ENCODE measurements at regions not wholly inside any gene's neighbourhood (a gene's known extent, or its start where the extent isn't known, plus 50 kb on each side); places are given as distances from the start of the nearest gene placed in this dataset.

DNA sequence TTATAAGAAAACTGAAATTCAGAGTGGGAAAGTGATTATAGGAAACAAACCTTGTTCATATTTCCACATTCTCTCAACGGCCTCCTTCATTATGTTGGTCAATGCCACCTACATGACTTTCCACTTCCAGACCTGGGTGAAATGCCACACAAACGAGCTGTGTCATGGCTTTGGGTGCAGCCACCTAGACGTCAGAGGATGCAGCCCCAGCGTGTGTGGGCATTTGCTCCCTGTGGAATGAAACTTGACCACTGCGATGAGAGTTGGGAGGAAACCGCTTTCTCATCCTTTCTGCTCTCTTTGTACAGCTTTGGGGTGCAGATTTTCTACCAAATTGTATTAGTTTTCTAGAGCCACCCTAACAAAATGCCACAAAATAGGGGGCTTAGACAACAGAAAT lies 291.0 kb downstream of the CYRIA start:
- Histone ChIP-seq H3K9me3 (no peaks in the 10 kb centered on the region), H3K36me3 (no peaks in the 10 kb centered on the region), H3K4me1 (no peaks in the 10 kb centered on the region), H3K27ac (no peak overlapping the region), H3K4me3 (no peak overlapping the region), H3K27me3 (no peaks in the 10 kb centered on the region)
- intact Hi-C loops (cut with DNase I): no loop called here
- TF ChIP-seq, protein P1, sequence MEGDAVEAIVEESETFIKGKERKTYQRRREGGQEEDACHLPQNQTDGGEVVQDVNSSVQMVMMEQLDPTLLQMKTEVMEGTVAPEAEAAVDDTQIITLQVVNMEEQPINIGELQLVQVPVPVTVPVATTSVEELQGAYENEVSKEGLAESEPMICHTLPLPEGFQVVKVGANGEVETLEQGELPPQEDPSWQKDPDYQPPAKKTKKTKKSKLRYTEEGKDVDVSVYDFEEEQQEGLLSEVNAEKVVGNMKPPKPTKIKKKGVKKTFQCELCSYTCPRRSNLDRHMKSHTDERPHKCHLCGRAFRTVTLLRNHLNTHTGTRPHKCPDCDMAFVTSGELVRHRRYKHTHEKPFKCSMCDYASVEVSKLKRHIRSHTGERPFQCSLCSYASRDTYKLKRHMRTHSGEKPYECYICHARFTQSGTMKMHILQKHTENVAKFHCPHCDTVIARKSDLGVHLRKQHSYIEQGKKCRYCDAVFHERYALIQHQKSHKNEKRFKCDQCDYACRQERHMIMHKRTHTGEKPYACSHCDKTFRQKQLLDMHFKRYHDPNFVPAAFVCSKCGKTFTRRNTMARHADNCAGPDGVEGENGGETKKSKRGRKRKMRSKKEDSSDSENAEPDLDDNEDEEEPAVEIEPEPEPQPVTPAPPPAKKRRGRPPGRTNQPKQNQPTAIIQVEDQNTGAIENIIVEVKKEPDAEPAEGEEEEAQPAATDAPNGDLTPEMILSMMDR (IDR thresholded peaks at IDR 0.05): no peak
- TF ChIP-seq POLR2A (IDR thresholded peaks at IDR 0.05) (no peak), POLR2AphosphoS5 (IDR thresholded peaks at IDR 0.05; ENCODE audit: insufficient read depth in 1 of 2, low read depth in 1 of 2) (no peak)
- no peak for DNase-seq (ENCODE audit: extremely low spot score in 2 of 2)

DNA sequence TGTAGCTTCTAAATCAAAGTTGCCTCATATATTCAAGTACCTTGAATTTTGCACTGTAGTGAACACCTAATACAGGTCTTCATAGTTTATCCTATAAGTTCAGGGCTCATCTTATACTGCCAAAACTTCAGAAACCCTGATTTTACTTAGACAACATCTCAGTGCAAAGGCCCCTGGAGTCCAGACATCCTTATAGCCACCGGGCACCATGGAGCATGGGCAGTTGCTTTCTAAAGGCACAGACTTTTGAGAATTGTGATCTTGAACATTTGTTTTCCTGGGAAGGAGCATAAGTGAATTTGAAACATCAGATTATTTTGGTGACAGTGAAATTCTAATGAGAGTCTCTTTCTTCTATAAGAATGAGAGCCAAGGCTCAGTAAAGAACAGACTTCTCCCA lies 292.3 kb downstream of the CYRIA start:
- no peaks in the 10 kb centered on the region for H3K4me1 ChIP-seq
- no peak for DNase-seq (ENCODE audit: extremely low spot score in 2 of 2)
- intact Hi-C loops (cut with DNase I): no loop called here
- H3K27me3 ChIP-seq: no peaks in the 10 kb centered on the region
- H3K9me3 ChIP-seq: no peaks in the 10 kb centered on the region
- H3K4me3 ChIP-seq: no peak overlapping the region
- no peaks in the 10 kb centered on the region for H3K36me3 ChIP-seq
- H3K27ac ChIP-seq: no peak overlapping the region
- no peak for TF ChIP-seq POLR2A (IDR thresholded peaks at IDR 0.05)
- TF ChIP-seq, protein P1 (IDR thresholded peaks at IDR 0.05): no peak
- TF ChIP-seq POLR2AphosphoS5 (IDR thresholded peaks at IDR 0.05; ENCODE audit: insufficient read depth in 1 of 2, low read depth in 1 of 2): no peak

DNA sequence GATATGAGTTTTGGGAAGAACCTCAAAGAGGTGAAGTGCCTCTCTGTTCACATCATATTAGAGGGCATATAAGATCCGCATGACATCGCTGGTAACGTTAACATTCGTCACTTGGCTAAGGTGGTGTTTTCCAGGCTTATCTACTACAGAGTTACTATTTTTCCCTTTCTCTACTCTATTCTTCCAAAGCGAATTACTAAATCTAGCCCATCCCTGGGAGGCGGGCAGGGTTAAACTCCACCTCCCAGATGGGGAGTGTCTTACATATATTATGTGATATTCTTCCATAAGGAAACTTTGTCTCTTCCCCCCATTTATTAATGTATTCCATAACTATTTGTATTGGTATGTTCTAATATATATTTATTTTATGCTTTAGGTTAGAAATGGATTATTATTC lies 293.9 kb downstream of the CYRIA start:
- no peak overlapping the region for H3K27ac ChIP-seq
- intact Hi-C loops (cut with DNase I): no loop called here
- DNase-seq (ENCODE audit: extremely low spot score in 2 of 2): no peak

DNA sequence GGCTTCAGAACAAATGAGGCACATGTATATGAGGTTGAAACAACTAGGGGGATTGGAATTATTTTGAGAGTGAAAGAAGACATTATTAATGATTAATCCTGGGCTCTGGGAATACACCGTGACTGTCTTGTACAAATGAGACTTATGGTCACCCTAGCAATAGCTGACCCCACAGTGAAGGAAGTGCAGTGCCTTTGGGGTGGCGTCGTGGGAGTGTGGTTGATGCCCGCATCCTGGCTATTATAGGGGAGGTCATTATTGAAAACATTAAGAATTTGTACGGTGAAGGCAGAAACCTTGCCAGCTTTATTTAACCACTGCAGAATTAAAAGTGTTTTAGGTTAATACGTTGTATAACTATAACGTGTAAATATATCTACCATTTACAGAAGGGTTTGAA lies 296.7 kb downstream of the CYRIA start:
- H3K27me3 ChIP-seq: no peaks in the 10 kb centered on the region
- intact Hi-C loops (cut with DNase I): no loop called here
- H3K9me3 ChIP-seq: no peaks in the 10 kb centered on the region
- H3K27ac ChIP-seq: no peak overlapping the region
- TF ChIP-seq POLR2A (IDR thresholded peaks at IDR 0.05) (no peak), POLR2AphosphoS5 (IDR thresholded peaks at IDR 0.05; ENCODE audit: insufficient read depth in 1 of 2, low read depth in 1 of 2) (no peak)
- TF ChIP-seq, protein P1 (IDR thresholded peaks at IDR 0.05): no peak
- DNase-seq (ENCODE audit: extremely low spot score in 2 of 2): no peak
- H3K4me3 ChIP-seq: no peak overlapping the region
- H3K4me1 ChIP-seq: no peaks in the 10 kb centered on the region
- no peaks in the 10 kb centered on the region for H3K36me3 ChIP-seq

More for the DNA sequence above, 293.9 kb downstream of the CYRIA start:
- H3K27me3 ChIP-seq: no peaks in the 10 kb centered on the region
- H3K4me1 ChIP-seq: no peaks in the 10 kb centered on the region
- no peaks in the 10 kb centered on the region for H3K9me3 ChIP-seq
- no peak for TF ChIP-seq POLR2AphosphoS5 (IDR thresholded peaks at IDR 0.05; ENCODE audit: insufficient read depth in 1 of 2, low read depth in 1 of 2)
- no peak for TF ChIP-seq POLR2A (IDR thresholded peaks at IDR 0.05)
- TF ChIP-seq, protein P1 (IDR thresholded peaks at IDR 0.05): no peak
- H3K36me3 ChIP-seq: no peaks in the 10 kb centered on the region
- no peak overlapping the region for H3K4me3 ChIP-seq

DNA sequence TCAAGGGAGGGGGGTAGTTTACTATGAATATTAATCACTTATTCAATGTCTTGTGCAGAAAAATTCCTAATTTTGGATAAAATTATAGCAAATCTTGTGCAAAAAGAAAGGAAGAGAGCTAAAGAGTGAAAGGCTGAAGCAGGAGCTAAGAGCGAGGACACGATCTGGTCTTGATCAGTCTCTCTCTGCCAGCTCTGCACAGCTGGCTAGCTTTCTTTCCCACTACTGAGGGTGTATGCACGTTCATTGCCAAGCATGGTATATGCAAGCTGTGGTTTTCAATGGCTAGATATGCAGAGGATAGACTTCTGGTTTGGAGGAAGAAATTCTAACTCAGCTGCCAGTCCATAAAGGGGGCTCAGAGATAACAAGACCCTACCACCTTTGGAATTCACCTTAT lies 297.3 kb downstream of the CYRIA start:
- Histone ChIP-seq H3K4me1 (no peaks in the 10 kb centered on the region), H3K27ac (no peak overlapping the region), H3K27me3 (no peaks in the 10 kb centered on the region), H3K36me3 (no peaks in the 10 kb centered on the region), H3K9me3 (no peaks in the 10 kb centered on the region), H3K4me3 (no peak overlapping the region)
- TF ChIP-seq POLR2A (IDR thresholded peaks at IDR 0.05) (no peak), POLR2AphosphoS5 (IDR thresholded peaks at IDR 0.05; ENCODE audit: insufficient read depth in 1 of 2, low read depth in 1 of 2) (no peak)
- TF ChIP-seq, protein P1 (IDR thresholded peaks at IDR 0.05): no peak
- DNase-seq (ENCODE audit: extremely low spot score in 2 of 2): no peak
- intact Hi-C loops (cut with DNase I): no loop called here
